SK-N-MC (cell line): ENCODE measurements at regions not wholly inside any gene's neighbourhood (a gene's known extent, or its start where the extent isn't known, plus 50 kb on each side); places are given as distances from the start of the nearest gene placed in this dataset.

ENCODE experiments used
- EZH2 ChIP-seq: fragments of 200-600 bp; sonication (generic); IDR thresholded peaks from one replicate; pipeline ENCODE4 v1.6.1; 2017; ENCODE audit warnings: antibody characterized with exemption
- POLR2AphosphoS5 ChIP-seq: IDR thresholded peaks from 2 replicates; pipeline ENCODE4 v1.6.1; 2012; ENCODE audit warnings: mild to moderate bottlenecking, low read depth, low read length, borderline replicate concordance

- no peak for TF ChIP-seq POLR2AphosphoS5
- no peak for TF ChIP-seq EZH2
Measured at GRCh38 chr6:139539852-139540251, 165.4 kb upstream of the CITED2 start.
